Mesenchymal stem cell (in vitro differentiated cells and primary cell): ENCODE measurements at regions not wholly inside any gene's neighbourhood (a gene's known extent, or its start where the extent isn't known, plus 50 kb on each side); places are given as distances from the start of the nearest gene placed in this dataset.

ENCODE experiments used
- DNase-seq: peaks from one replicate; pipeline ENCODE4 v3.0.0-alpha.2; 2013
- H2AFZ ChIP-seq: one replicate; pipeline ENCODE4 v1.6.1; 2013; ENCODE audit warnings: low read depth, mild to moderate bottlenecking, control low read depth, inconsistent platforms, low read length, moderate library complexity
- H2AK5ac ChIP-seq: 2 replicates; pipeline ENCODE4 v1.6.1; 2013; ENCODE audit warnings: low read length, moderate library complexity, mild to moderate bottlenecking, inconsistent platforms; ENCODE audit not compliant: severe bottlenecking
- H2BK120ac ChIP-seq: one replicate; pipeline ENCODE4 v1.6.1; 2013; ENCODE audit warnings: low read depth, mild to moderate bottlenecking, inconsistent platforms, low read length, moderate library complexity
- H2BK12ac ChIP-seq, 2 experiments: one replicate each; pipeline ENCODE4 v1.6.1; 2013; ENCODE audit warnings: inconsistent platforms in 2 of 2, low read length in 2 of 2, mild to moderate bottlenecking in 2 of 2, moderate library complexity in 2 of 2, control low read depth in 1 of 2
- H2BK15ac ChIP-seq: one replicate; pipeline ENCODE4 v1.6.1; 2013; ENCODE audit warnings: mild to moderate bottlenecking, low read depth, inconsistent platforms; ENCODE audit not compliant: poor library complexity, severe bottlenecking
- H2BK5ac ChIP-seq: 2 replicates; pipeline ENCODE4 v1.6.1; 2013; ENCODE audit warnings: low read depth, mild to moderate bottlenecking, low read length, control low read depth, inconsistent platforms; ENCODE audit not compliant: poor library complexity, severe bottlenecking
- H3K14ac ChIP-seq, 2 experiments: one replicate each; pipeline ENCODE4 v1.6.1; 2013; ENCODE audit warnings: inconsistent platforms in 2 of 2, low read length in 2 of 2, control low read depth in 1 of 2, mild to moderate bottlenecking in 1 of 2, moderate library complexity in 1 of 2
- H3K18ac ChIP-seq, 2 experiments: one replicate each; pipeline ENCODE4 v1.6.1; 2013; ENCODE audit warnings: inconsistent platforms in 2 of 2, low read length in 2 of 2, control low read depth in 1 of 2, low read depth in 1 of 2, mild to moderate bottlenecking in 1 of 2
- H3K23ac ChIP-seq, 2 experiments: one replicate each; pipeline ENCODE4 v1.6.1; 2013; ENCODE audit warnings: inconsistent platforms in 2 of 2, low read length in 2 of 2, mild to moderate bottlenecking in 2 of 2, moderate library complexity in 2 of 2, control low read depth in 1 of 2
- H3K27ac ChIP-seq: 2 replicates; pipeline ENCODE4 v1.5.1; 2013; ENCODE audit warnings: mild to moderate bottlenecking, moderate library complexity, low read length, control low read depth, inconsistent platforms; ENCODE audit not compliant: poor library complexity, severe bottlenecking
- H3K27me3 ChIP-seq, 2 experiments: 2 replicates each; pipeline versions ENCODE4 v1.6.1 to v1.7.0; 2013; ENCODE audit warnings: low read length in 2 of 2, mild to moderate bottlenecking in 2 of 2, moderate library complexity in 2 of 2, control low read depth in 1 of 2, inconsistent platforms in 1 of 2; ENCODE audit not compliant: control insufficient read depth in 1 of 2, insufficient read depth in 1 of 2
- H3K36me3 ChIP-seq, 2 experiments: 2 replicates each; pipeline versions ENCODE4 v1.6.1 to v1.7.0; 2013; ENCODE audit warnings: low read length in 2 of 2, control low read depth in 1 of 2, inconsistent platforms in 1 of 2, low read depth in 1 of 2, mild to moderate bottlenecking in 1 of 2; ENCODE audit not compliant: insufficient read depth in 2 of 2, control insufficient read depth in 1 of 2
- H3K4ac ChIP-seq, 2 experiments: one replicate each; pipeline ENCODE4 v1.6.1; 2013; ENCODE audit warnings: inconsistent platforms in 2 of 2, low read length in 2 of 2, mild to moderate bottlenecking in 2 of 2, moderate library complexity in 2 of 2, control low read depth in 1 of 2, low read depth in 1 of 2
- H3K4me1 ChIP-seq: 2 replicates; pipeline ENCODE4 v1.6.1; 2013; ENCODE audit warnings: low read depth, low read length, control low read depth; ENCODE audit not compliant: control insufficient read depth, insufficient read depth
- H3K4me2 ChIP-seq: 2 replicates; pipeline ENCODE4 v1.6.1; 2013; ENCODE audit warnings: low read length, mild to moderate bottlenecking, inconsistent platforms; ENCODE audit not compliant: poor library complexity, severe bottlenecking
- H3K4me3 ChIP-seq, 2 experiments: 2 replicates each; pipeline versions ENCODE4 v1.5.1 to v1.7.0; 2013; ENCODE audit warnings: low read length in 2 of 2, mild to moderate bottlenecking in 2 of 2, control low read depth in 1 of 2, low read depth in 1 of 2; ENCODE audit not compliant: insufficient read depth in 1 of 2
- H3K79me1 ChIP-seq: replicated peaks from 2 replicates; pipeline ENCODE4 v1.6.1; 2013; ENCODE audit warnings: mild to moderate bottlenecking, control low read depth, low read length, inconsistent platforms; ENCODE audit not compliant: poor library complexity, severe bottlenecking
- H3K9ac ChIP-seq: 2 replicates; pipeline ENCODE4 v1.7.0; 2013; ENCODE audit warnings: mild to moderate bottlenecking, low read length, moderate library complexity
- H3K9me3 ChIP-seq: 2 replicates; pipeline ENCODE4 v1.7.0; 2013; ENCODE audit warnings: mild to moderate bottlenecking, low read length; ENCODE audit not compliant: control insufficient read depth
- H4K8ac ChIP-seq: one replicate; pipeline ENCODE4 v1.6.1; 2013; ENCODE audit warnings: inconsistent platforms, mild to moderate bottlenecking, low read length, moderate library complexity
- H4K91ac ChIP-seq: one replicate; pipeline ENCODE4 v1.6.1; 2013; ENCODE audit warnings: mild to moderate bottlenecking, low read length, inconsistent platforms
- WGBS: methylation state at CpG from one replicate; pipeline ENCODE4 v1.1.7; 2013; ENCODE audit warnings: mixed read lengths; 5-methylcytosine and 5-hydroxymethylcytosine counted together

- DNase-seq, result no peak
- Histone ChIP-seq H4K8ac (no peak overlapping the region), H3K36me3 (no peaks in the 10 kb centered on the region), H2AFZ (no peak overlapping the region), H3K4ac (no peak overlapping the region), H3K27ac (no peak overlapping the region), H3K14ac (no peak overlapping the region), H3K23ac (no peak overlapping the region), H3K4me1 (no peaks in the 10 kb centered on the region), H2BK15ac (no peak overlapping the region), H4K91ac (no peak overlapping the region), H2BK5ac (no peak overlapping the region), H2BK12ac (no peak overlapping the region), H3K9me3 (no peaks in the 10 kb centered on the region), H3K27me3 (no peaks in the 10 kb centered on the region), H3K4me3 (no peak overlapping the region), H3K18ac (no peak overlapping the region), H3K4me2 (no peak overlapping the region), H3K9ac (no peak overlapping the region), H2AK5ac (no peak overlapping the region), H2BK120ac (no peak overlapping the region), H3K79me1 (no peaks in the 10 kb centered on the region)
- WGBS, result 51% methylated on average over 2 of the region's 2 CpGs
Measured at GRCh38 chr20:39810309-39810708, 848.2 kb downstream of the DHX35 start.

DNA sequence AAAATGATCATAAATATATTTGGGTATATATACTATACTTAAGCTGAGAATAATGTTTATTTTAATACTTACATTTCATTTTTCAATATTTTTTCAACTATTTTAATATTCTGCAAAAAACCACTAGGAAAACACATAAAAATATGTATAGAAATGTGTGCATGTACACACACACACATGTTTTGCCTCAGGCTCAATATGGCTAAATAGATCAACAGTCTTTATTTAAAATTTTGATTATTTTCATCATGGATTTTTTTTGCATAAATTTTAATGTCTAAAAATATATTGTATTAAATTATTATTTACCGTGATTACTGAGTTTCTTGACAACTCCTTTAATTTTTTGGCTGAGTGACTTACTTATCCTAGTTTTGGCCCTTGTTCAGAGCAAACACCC lies 846.5 kb downstream of the DHX35 start:
- Histone ChIP-seq H3K9me3 (no peaks in the 10 kb centered on the region), H3K9ac (no peak overlapping the region), H3K36me3 (no peaks in the 10 kb centered on the region), H2BK120ac (no peak overlapping the region), H3K4ac (no peak overlapping the region), H3K4me3 (no peak overlapping the region), H3K27ac (no peak overlapping the region), H3K4me1 (no peaks in the 10 kb centered on the region), H3K23ac (no peak overlapping the region), H2AFZ (no peak overlapping the region), H3K18ac (no peak overlapping the region), H3K14ac (no peak overlapping the region), H2BK12ac (no peak overlapping the region), H3K79me1 (no peaks in the 10 kb centered on the region), H4K8ac (no peak overlapping the region), H3K27me3 (no peaks in the 10 kb centered on the region), H2BK5ac (no peak overlapping the region), H4K91ac (no peak overlapping the region), H3K4me2 (no peak overlapping the region), H2AK5ac (no peak overlapping the region), H2BK15ac (no peak overlapping the region)
- 91% methylated on average over 1 of the region's 1 CpG for whole genome bisulfite sequencing
- no peak for DNase-seq

- Histone ChIP-seq H2BK15ac (no peak overlapping the region), H3K23ac (no peak overlapping the region), H3K4ac (no peak overlapping the region), H3K4me2 (peak overlapping the region; percentile 3), H3K18ac (no peak overlapping the region), H2BK5ac (no peak overlapping the region), H2AFZ (no peak overlapping the region), H4K8ac (no peak overlapping the region), H3K27me3 (no peaks in the 10 kb centered on the region), H3K9me3 (peaks cover 4% of the 10 kb centered on the region), H3K4me1 (no peaks in the 10 kb centered on the region), H3K27ac (no peak overlapping the region), H3K9ac (peak overlapping the region; percentile 83), H3K4me3 (peak overlapping the region in 1 of 2 experiments; percentile 52), H3K14ac (no peak overlapping the region), H2BK12ac (no peak overlapping the region), H3K36me3 (no peaks in the 10 kb centered on the region), H2BK120ac (no peak overlapping the region), H4K91ac (no peak overlapping the region), H2AK5ac (no peak overlapping the region), H3K79me1 (no peaks in the 10 kb centered on the region)
- WGBS, result 19% methylated on average over 1 of the region's 1 CpG
- peak; percentile 42 for DNase-seq
Measured at GRCh38 chr20:39800548-39800947, 838.4 kb downstream of the DHX35 start.

DNA sequence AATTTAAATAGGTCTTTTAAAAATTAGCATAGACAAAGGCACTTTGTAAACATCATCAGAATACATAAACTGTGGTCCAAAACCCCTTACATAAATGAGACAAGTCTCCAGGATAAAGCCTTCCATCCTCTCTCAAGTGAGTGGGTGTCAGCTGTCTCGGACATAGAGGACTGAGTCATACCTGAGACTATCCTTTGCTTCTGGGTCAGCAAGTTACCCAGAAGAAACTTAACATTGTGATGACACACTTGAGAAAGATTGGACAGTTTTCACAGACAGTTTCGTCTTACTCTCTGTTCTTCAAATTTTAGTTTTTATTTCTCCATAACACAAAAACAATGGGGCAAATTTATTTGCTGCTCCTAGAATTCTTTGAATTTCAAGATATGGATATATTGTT lies 838.0 kb downstream of the DHX35 start:
- Histone ChIP-seq H2BK5ac (no peak overlapping the region), H3K4me2 (no peak overlapping the region), H3K4ac (no peak overlapping the region), H2BK12ac (no peak overlapping the region), H4K8ac (no peak overlapping the region), H3K4me1 (no peaks in the 10 kb centered on the region), H3K79me1 (no peaks in the 10 kb centered on the region), H3K18ac (no peak overlapping the region), H3K9me3 (peaks cover 4% of the 10 kb centered on the region), H3K4me3 (peak overlapping the region in 1 of 2 experiments; percentile 52), H2BK120ac (no peak overlapping the region), H2AFZ (no peak overlapping the region), H2BK15ac (no peak overlapping the region), H4K91ac (no peak overlapping the region), H3K9ac (peak overlapping the region; percentile 83), H3K14ac (no peak overlapping the region), H3K27me3 (no peaks in the 10 kb centered on the region), H3K27ac (no peak overlapping the region), H3K23ac (no peak overlapping the region), H3K36me3 (no peaks in the 10 kb centered on the region), H2AK5ac (no peak overlapping the region)
- peak; percentile 21 for DNase-seq
- WGBS, result 0% methylated on average over 1 of the region's 2 CpGs
